ENCODE measurements at regions not wholly inside any gene's neighbourhood (a gene's known extent, or its start where the extent isn't known, plus 50 kb on each side); places are given as distances from the start of the nearest gene placed in this dataset.

DNA sequence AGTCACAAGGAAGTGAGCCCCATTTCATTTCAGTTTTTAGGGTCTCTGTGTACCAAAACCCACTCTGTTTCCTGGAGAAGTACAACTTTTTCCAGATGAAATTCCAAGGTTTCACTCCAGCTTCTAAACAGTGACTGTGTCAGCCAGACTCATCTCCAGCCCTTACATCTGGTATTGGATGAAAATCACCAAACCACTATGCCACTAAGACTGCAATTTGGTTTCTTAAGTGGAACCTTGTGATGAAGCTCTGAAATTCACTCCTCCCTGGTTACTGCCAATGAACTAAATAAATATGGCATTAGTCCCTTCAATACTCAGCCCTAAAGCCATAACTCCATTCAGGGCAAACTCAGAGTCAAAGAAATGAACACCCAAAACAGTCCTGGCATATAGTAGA, 211.2 kb upstream of the DAPK1 start:
- TF ChIP-seq, protein P1, sequence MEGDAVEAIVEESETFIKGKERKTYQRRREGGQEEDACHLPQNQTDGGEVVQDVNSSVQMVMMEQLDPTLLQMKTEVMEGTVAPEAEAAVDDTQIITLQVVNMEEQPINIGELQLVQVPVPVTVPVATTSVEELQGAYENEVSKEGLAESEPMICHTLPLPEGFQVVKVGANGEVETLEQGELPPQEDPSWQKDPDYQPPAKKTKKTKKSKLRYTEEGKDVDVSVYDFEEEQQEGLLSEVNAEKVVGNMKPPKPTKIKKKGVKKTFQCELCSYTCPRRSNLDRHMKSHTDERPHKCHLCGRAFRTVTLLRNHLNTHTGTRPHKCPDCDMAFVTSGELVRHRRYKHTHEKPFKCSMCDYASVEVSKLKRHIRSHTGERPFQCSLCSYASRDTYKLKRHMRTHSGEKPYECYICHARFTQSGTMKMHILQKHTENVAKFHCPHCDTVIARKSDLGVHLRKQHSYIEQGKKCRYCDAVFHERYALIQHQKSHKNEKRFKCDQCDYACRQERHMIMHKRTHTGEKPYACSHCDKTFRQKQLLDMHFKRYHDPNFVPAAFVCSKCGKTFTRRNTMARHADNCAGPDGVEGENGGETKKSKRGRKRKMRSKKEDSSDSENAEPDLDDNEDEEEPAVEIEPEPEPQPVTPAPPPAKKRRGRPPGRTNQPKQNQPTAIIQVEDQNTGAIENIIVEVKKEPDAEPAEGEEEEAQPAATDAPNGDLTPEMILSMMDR (IDR thresholded peaks at IDR 0.05; ENCODE audit: extremely low read depth in 1 of 2, insufficient read depth in 1 of 2, low read depth in 1 of 2, low read length in 2 of 2) = no peak
- TF ChIP-seq EZH2 (IDR thresholded peaks at IDR 0.05; ENCODE audit: borderline replicate concordance, low read depth, low read length, severe bottlenecking) (no peak), POLR2A (IDR thresholded peaks at IDR 0.05; ENCODE audit: low read depth, low read length) (no peak), FOS (IDR thresholded peaks at IDR 0.05; ENCODE audit: borderline replicate concordance, insufficient read depth, low read length) (no peak), JUN (IDR thresholded peaks at IDR 0.05; ENCODE audit: borderline replicate concordance, insufficient read depth, insufficient read length, low read depth) (no peak), MYC (IDR thresholded peaks at IDR 0.05; ENCODE audit: low read depth, low read length) (no peak), POLR2AphosphoS5 (IDR thresholded peaks at IDR 0.05; ENCODE audit: insufficient read depth, low read depth, low read length) (no peak), GATA2 (IDR thresholded peaks at IDR 0.05; ENCODE audit: insufficient read depth, insufficient read length, low read depth, low read length) (no peak)
- TF ChIP-seq, protein P2, sequence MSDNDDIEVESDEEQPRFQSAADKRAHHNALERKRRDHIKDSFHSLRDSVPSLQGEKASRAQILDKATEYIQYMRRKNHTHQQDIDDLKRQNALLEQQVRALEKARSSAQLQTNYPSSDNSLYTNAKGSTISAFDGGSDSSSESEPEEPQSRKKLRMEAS (IDR thresholded peaks at IDR 0.05; ENCODE audit: insufficient read depth, insufficient read length) = no peak

Measured in endothelial cell of umbilical vein (primary cell).